ENCODE measurements at regions not wholly inside any gene's neighbourhood (a gene's known extent, or its start where the extent isn't known, plus 50 kb on each side); places are given as distances from the start of the nearest gene placed in this dataset.
A peak's percentile ranks its signal among the peaks of the same experiment; 100 is the strongest.

DNA sequence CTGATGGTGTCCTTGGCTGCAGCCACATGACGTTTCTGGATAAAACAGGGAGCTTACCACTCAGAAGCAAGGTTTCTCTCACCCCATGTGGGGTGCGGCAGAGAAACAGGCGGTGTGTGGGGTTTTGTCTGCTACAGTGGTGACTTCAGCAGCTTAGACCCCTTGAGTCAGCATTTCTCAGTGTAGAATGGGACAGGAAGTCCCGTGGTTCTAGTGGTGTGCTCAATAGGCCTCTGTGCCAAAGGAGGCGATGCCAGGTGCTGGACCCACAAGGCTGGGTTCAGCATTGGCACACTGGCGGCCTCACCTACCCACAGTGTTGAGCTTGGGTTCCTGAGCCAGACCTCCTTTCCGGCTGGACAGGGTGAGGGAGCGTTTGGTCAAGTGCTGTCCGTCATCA lies 125.2 kb upstream of the SMIM23 start:
- no peak for DNase-seq

- no peak for DNase-seq
Measured at GRCh38 chr5:171661143-171661542, 124.5 kb upstream of the SMIM23 start.

DNA sequence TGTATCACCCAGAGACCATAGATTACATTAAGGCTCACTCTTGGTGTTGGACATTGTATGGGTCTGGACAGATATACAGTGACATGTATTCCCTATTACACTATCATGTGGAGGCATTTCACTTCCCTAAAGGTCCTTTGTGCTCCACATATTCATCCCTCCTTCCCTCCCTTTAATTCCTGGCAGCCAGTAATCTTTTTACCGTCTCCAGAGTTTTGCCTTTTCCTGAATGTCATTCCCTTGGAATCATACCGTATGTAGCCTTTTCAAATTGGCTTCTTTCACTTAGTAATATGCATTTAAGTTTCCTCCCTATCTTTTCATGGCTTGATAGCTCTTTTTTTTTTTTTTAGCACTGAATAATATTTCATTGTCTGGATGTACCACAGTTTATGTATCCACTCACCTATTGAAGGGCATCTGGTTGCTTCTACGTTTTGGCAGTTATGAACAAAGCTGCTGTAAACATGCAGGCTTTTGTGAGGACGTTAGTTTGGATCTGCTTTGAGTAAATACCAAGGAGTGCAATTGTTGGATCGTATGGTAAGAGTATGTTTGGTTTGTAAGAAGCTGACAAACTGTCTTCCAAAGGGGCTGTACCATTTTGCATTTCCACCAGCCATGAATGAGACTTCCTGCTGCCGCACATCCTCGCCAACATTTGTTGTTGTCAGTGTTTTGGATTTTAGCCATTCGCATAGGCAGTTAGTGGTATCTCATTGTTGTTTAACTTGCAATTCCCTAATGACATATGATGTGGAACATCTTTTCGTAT lies 122.1 kb upstream of the SMIM23 start:
- DNase-seq = no peak

- no peak for DNase-seq
Measured at GRCh38 chr5:171664489-171664888, 121.1 kb upstream of the SMIM23 start.

DNA sequence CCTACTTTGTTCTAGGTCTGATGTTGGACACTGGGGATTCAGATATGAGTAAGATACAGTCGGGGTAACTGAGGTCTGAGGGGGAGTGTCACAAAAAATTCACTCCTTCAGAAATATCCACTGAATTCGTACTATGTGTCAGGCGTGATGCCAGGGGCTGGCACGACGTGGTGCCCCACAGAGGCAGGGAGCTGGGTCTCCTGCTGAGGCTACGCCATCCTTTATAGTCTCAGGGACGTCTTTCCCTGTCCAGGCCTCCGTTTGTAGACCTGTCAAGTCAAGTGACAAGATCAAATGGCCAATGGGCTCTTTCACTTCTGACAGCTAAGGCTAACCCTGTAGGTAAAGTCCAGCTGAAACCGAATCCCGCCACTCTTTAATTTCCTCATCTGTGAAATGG lies 118.8 kb upstream of the SMIM23 start:
- no peak for DNase-seq

- DNase-seq = no peak
Measured at GRCh38 chr5:171667341-171668096, 118.1 kb upstream of the SMIM23 start.

DNA sequence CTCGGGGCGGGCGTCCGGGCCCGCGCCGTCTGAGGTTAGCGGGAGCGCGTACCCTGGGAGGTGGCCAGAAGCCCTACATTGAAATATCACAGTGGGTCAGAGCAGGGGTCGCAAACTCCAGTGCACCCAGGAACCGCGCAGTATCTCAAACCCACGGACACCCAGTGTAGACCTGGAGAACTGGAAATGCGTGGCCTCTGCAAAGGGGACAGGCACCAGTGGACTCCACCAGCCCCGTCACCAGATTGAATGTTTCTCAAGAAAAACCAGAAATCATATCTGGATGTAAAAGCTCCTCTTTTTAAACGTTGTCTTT lies 117.6 kb upstream of the SMIM23 start:
- no peak for DNase-seq

- DNase-seq = no peak
Measured at GRCh38 chr5:171669571-171669970, 116.0 kb upstream of the SMIM23 start.

DNA sequence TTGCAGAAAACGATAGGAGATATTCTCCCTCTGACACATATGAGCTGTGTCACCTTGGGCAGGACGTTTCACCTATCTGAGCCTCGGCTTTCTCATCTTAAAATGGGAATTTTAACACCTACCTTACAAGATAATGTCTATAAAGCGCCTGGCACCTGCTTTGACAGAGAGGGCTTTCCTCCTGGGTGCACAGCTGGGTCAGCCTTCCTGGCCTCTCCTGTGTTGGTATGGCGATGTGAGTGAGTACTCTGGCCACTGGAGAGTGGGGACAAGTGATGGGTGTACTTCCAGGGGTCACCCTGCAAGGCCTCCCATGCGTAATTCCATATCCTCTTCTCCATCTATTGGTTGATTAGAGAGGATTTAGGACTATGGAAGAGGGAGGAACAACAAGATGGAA lies 113.1 kb upstream of the SMIM23 start:
- no peak for DNase-seq

DNA sequence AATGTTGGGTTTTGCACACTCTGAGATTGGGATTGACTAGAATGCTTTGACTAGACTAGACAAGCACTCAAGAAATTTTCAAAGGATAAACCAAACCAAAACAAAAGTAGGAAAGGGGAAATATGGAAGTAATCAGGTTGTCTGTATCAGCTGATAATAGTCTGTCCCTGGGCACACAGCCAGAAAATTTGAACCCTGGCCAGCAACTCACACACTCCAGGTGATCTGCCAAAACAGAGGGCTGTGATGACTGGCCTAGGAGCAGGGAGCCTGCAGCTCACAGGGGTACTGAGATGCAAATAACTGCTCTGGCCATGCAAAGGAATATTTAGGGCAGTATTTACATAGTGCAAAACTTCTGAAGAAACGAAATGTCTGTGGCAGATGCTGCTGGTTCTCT lies 112.3 kb upstream of the SMIM23 start:
- peak; percentile 1 for DNase-seq

DNA sequence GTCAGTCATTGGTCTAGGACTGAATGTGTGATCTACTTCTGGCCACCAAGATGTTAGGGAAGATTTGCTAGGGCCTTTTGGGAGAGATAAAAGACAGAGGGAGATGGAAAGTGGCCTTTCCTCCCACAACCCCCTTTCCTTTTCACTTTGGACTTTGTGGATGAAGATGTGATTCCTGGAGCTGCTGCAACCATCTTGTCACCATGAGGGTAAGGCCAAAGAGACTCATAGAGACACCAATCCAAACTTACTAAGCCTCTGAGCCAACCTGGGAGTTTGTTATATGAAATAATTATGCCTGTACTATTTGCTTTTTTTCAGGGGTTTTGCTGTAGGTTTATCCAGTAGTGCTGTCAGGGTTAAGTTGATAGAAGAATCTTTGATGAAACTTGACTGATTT lies 111.8 kb upstream of the SMIM23 start:
- no peak for DNase-seq

- DNase-seq = no peak
Measured at GRCh38 chr5:171675511-171675910, 110.1 kb upstream of the SMIM23 start.

DNA sequence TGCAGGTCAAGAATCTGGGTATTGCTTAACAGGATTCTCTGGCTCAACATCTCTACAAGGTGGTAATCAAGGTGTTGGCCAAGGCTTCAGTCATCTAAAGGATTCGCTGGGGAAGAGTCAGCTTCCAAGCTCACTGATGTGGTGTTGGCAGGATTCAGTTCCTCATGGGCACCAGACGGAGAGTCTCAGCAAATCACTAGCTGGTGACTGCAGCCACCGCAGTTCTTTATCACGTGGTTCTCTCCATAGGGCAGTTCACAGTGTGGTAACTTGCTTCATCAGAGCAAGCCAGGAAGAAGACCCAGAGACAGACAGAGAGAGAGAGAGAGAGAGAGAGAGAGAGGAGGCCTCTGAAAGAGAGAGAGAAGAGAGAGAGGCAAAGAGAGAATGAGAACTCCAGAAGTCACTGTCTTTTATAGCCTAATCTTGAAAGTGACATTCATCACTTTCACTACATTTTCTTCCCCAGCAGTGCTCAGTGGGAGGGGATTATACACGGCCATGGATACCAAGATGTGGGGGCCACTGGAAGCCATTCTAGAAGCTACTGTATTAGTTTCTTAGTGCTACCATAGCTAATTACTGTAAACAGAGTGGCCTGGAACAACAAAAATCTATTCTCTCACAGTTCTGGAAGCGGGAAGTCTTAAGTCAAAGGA lies 109.2 kb upstream of the SMIM23 start:
- no peak for DNase-seq

GRCh38 chr5:171678646-171679045 lies 107.0 kb upstream of the SMIM23 start:
- no peak for DNase-seq

- DNase-seq = no peak
Measured at GRCh38 chr5:171680485-171680884, 105.1 kb upstream of the SMIM23 start.

DNA sequence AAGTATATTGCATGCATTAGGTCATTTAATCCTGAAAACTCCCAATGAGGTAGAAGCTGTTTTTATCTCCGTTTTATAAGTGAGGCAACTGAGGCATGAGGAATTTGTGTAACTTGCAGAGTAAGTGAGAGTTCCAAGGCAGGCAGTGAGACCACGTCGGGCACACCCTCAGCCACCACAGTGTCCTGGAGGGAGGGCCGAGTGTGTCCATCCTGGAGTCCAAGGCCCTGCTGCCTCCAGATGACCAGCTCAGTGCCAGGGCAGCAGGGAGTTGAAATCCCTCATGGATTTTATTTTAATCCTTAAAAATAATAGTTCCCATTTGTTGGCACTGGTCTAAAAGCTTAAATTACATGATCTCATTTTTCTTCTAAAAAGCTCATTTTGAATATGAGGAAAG lies 104.6 kb upstream of the SMIM23 start:
- no peak for DNase-seq

- no peak for DNase-seq
Measured at GRCh38 chr5:171681677-171682076, 103.9 kb upstream of the SMIM23 start.

DNA sequence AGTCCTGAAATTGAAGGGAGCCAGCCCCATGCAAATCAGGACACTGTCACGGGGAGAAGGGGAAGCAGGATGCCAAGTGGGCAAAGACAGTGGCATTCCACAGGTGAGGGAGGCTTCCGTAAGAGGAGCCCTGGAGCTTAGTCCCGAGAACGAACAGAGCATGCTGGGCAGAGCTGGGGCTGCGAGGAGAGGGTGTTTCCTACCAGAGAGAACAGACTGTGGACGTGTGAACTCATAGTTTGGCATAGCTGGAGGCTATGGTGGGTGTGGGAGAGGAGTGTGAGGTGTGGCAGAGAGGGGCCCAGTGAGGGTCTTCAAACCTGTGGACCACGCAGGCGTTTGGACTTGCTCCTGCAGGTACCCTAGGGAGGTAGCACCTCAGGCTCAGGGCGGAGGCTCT lies 102.8 kb upstream of the SMIM23 start:
- DNase-seq = no peak

- no peak for DNase-seq
Measured at GRCh38 chr5:171684169-171684568, 101.4 kb upstream of the SMIM23 start.

- no peak for DNase-seq
Measured at GRCh38 chr5:171688696-171689495, 96.7 kb upstream of the SMIM23 start.

DNA sequence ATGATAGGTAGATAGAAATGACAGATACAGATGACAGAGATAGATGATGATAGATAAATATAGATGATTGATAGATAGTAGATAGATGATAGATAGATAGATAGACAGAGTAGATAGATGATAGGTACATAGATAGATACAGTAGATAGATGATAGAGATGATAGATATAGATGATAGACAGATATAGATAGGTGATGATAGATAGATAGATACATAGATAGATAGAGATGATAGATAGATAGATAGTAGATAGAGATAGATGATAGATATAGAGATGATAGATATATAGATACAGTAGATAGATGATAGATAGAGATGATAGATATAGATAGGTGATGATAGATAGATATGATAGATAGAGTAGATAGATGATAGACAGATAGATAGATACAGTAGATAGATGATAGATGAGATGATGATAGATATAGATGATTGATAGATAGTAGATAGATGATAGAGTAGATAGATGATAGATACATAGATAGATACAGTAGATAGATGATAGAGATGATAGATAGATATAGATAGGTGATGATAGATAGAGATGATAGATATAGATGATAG lies 95.7 kb upstream of the SMIM23 start:
- DNase-seq = no peak

- DNase-seq = no peak
Measured at GRCh38 chr5:171692107-171692506, 93.5 kb upstream of the SMIM23 start.

GRCh38 chr5:171692936-171693335 lies 92.7 kb upstream of the SMIM23 start:
- DNase-seq = no peak
